ENCODE measurements at regions not wholly inside any gene's neighbourhood (a gene's known extent, or its start where the extent isn't known, plus 50 kb on each side); places are given as distances from the start of the nearest gene placed in this dataset.

DNA sequence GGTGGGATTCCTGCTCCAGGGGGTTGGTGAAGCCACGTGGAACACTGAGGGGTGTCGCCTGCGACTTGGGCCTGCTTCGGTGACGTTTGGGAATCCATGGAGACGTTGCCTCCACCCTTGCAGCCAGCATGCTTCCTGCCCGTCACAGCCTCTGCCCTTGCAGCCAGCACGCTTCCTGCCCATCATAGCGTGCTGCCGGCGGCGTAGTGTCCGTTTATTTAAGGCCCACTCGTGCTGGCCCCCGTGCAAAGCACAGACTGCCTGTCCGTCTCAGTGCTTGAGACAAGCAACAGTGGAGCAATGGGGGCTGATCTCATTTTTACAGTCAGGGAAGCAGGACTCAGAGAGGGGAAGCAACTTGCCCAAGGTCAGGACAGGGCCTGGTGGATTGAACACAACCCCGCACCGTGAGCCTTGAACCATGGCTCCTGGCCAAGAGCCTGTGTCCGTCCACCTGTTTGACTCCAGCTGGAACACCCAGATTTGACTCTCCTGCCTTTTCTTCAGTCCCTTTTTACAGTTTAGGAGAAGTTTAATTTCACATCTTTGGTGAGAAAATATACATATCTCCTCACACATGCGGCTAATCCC lies 149.6 kb downstream of the TEX29 start:
- no peak overlapping the region for H3K4me3 ChIP-seq (ENCODE audit: low read depth in 1 of 2, low read length in 2 of 2)
- no peaks in the 10 kb centered on the region for H3K4me1 ChIP-seq (ENCODE audit: control insufficient read depth in 1 of 2, insufficient read depth in 2 of 2, low read length in 2 of 2)
- H3K27me3 ChIP-seq (ENCODE audit: low read depth, low read length): no peaks in the 10 kb centered on the region
- no peaks in the 10 kb centered on the region for H3K9me3 ChIP-seq (ENCODE audit: control insufficient read depth in 1 of 2, low read length in 2 of 2)
- H3K27ac ChIP-seq (ENCODE audit: low read length): no peak overlapping the region
- no peaks in the 10 kb centered on the region for H3K36me3 ChIP-seq (ENCODE audit: control insufficient read depth in 1 of 2, insufficient read depth in 2 of 2, low read length in 2 of 2)

DNA sequence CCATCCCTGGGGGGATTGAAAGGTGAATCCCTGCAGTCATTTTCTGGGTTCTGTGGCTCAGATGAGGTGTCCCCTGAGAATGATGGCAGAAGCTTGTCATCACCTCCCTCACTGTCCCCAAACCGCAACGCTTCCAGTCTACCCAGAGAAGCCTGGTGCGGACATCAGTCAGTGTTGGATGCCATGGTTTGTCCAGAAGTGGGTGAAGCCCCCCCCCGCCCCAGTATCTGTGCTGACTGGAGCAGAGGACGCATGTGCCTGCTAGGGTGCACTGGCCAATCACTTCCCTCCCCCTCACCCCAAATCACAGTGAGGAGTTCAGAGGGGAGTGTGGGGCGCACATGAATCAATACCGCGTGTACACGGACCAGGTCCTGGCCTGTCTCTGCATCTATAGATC lies 150.5 kb downstream of the TEX29 start:
- no peaks in the 10 kb centered on the region for H3K27me3 ChIP-seq (ENCODE audit: low read depth, low read length)
- no peaks in the 10 kb centered on the region for H3K9me3 ChIP-seq (ENCODE audit: control insufficient read depth in 1 of 2, low read length in 2 of 2)
- H3K27ac ChIP-seq (ENCODE audit: low read length): no peak overlapping the region
- no peaks in the 10 kb centered on the region for H3K36me3 ChIP-seq (ENCODE audit: control insufficient read depth in 1 of 2, insufficient read depth in 2 of 2, low read length in 2 of 2)
- H3K4me1 ChIP-seq (ENCODE audit: control insufficient read depth in 1 of 2, insufficient read depth in 2 of 2, low read length in 2 of 2): no peaks in the 10 kb centered on the region
- H3K4me3 ChIP-seq (ENCODE audit: low read depth in 1 of 2, low read length in 2 of 2): no peak overlapping the region

DNA sequence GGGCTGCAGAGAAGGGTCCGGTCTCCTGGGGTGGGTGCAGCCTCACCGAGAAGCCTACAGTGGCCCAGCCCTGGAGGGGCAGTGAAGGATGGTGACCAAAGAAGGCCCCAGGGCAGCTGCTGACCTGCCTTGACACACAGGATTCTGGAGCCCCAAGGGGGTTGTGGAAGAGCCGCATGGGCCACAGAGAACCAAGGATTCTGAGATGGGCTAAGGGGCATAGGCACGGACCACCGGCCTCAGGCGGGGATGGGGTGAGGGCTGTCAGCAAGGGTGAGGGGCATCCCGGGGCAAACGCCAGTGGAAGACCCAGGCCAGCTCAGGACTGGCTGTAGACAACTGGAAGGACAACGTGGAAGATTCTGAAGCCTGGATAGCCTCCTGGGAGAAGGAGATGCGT lies 151.6 kb downstream of the TEX29 start:
- Histone ChIP-seq H3K9me3 (ENCODE audit: control insufficient read depth in 1 of 2, low read length in 2 of 2) (no peaks in the 10 kb centered on the region), H3K36me3 (ENCODE audit: control insufficient read depth in 1 of 2, insufficient read depth in 2 of 2, low read length in 2 of 2) (no peaks in the 10 kb centered on the region), H3K4me1 (ENCODE audit: control insufficient read depth in 1 of 2, insufficient read depth in 2 of 2, low read length in 2 of 2) (no peaks in the 10 kb centered on the region), H3K27ac (ENCODE audit: low read length) (no peak overlapping the region), H3K4me3 (ENCODE audit: low read depth in 1 of 2, low read length in 2 of 2) (no peak overlapping the region), H3K27me3 (ENCODE audit: low read depth, low read length) (no peaks in the 10 kb centered on the region)

DNA sequence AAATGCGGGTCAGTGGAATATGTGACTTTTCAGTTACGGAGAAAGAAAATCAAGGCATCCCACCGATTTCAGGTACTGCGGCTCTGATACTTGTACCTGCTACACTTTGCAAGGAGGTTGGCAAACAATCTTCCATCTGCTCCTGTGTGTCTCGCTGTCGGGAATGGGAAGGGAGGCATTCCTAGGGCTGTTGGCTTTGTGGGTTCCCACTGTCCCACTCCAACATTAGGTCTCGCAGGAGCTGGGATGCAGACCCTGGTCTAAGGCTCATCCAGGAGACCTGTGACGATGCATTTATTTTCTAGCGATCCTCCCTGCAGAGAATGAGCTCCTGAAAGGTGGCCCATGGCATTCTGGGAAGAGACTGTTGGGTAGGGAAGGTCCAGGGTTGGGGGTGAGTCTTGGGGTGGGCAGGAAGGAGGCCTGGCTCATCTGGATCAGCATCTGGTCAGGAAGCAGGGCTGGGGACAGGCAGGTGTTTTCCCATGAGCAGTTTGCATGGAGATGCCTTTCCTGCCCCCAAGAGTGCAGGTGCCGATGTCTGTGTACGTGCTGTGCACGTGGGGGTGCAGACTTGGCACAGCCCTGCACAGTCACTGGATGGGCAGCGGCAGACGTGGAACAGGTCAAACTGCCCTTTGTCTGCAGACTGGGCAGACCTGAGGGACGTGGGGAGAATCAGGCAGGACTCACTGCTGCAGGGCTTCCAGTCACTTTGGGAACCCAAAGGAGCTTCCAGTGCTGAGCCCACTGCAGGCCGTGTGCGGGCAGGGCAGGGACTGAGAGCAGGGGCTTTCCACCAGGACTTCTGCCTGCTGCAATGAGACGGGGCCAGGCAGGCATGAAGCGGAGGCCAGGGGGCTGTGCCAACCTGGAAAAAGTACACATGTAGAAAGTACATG lies 152.4 kb downstream of the TEX29 start:
- Histone ChIP-seq H3K4me3 (ENCODE audit: low read depth in 1 of 2, low read length in 2 of 2) (no peak overlapping the region), H3K4me1 (ENCODE audit: control insufficient read depth in 1 of 2, insufficient read depth in 2 of 2, low read length in 2 of 2) (no peaks in the 10 kb centered on the region), H3K27me3 (ENCODE audit: low read depth, low read length) (no peaks in the 10 kb centered on the region), H3K36me3 (ENCODE audit: control insufficient read depth in 1 of 2, insufficient read depth in 2 of 2, low read length in 2 of 2) (no peaks in the 10 kb centered on the region), H3K9me3 (ENCODE audit: control insufficient read depth in 1 of 2, low read length in 2 of 2) (no peaks in the 10 kb centered on the region), H3K27ac (ENCODE audit: low read length) (no peak overlapping the region)

DNA sequence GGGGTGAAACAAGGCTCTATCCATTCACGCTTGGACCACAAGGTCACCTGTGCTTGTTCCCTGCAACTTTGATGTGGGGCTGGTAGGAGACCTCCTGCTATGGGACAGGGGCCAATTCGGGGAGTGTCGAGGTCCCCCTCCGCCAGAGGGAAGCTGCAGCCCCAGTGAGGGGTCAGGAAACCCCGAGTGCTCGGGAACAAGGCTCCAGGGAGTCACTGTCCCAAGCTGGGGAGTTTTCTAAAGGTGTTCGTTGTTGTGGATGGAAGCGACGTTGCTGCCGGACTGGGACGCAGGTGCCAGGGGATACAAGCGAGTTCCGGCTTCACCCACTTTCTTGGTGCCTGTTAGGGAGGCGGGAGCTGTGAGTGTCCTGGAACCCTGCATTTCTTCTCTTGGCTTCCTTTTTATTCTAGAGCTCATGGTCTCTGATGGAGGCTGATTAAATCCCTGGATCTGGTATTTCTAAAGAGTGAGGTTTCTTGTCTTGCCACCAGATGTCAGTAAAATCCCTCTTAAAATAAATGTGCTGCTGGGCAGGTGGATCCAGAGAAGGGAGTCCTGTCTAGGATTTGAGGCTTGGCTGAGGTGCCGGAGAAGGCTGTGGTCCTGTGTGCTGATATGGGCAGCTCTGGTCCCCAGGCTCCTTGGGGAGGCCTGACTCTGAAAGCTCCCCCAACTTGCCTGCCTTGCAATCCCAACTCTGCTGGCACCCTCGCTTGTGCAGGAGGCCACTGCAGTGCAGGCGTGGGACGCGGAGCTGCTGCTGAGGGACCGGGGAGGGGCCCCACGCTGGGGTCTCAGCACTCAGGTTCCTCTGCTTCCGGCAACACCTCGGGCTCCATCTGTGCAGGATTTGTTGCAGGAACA lies 153.9 kb downstream of the TEX29 start:
- Histone ChIP-seq H3K9me3 (ENCODE audit: control insufficient read depth in 1 of 2, low read length in 2 of 2) (no peaks in the 10 kb centered on the region), H3K27me3 (ENCODE audit: low read depth, low read length) (no peaks in the 10 kb centered on the region), H3K36me3 (ENCODE audit: control insufficient read depth in 1 of 2, insufficient read depth in 2 of 2, low read length in 2 of 2) (no peaks in the 10 kb centered on the region), H3K4me3 (ENCODE audit: low read depth in 1 of 2, low read length in 2 of 2) (no peak overlapping the region), H3K4me1 (ENCODE audit: control insufficient read depth in 1 of 2, insufficient read depth in 2 of 2, low read length in 2 of 2) (no peaks in the 10 kb centered on the region), H3K27ac (ENCODE audit: low read length) (no peak overlapping the region)

DNA sequence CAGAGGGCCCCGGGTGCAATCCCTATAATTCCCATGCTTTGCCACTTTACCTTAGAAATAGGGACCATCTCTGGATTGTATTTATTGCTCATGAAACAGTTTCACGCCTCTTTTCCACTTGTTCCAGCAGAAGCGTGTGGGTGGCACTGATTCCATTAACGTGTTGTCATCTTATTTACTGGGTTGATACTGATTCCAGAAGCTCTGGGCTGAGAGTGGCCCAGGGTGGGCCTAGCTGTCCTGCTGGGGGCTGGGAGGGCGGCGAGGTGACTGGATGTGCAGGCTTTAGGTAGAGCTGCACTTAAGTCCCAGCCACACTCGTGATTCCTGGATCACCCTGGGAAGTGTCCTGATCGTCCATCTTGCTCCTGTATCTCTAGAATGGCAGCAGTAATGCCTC lies 155.0 kb downstream of the TEX29 start:
- Histone ChIP-seq H3K4me3 (ENCODE audit: low read depth in 1 of 2, low read length in 2 of 2) (no peak overlapping the region), H3K27ac (ENCODE audit: low read length) (no peak overlapping the region), H3K36me3 (ENCODE audit: control insufficient read depth in 1 of 2, insufficient read depth in 2 of 2, low read length in 2 of 2) (no peaks in the 10 kb centered on the region), H3K9me3 (ENCODE audit: control insufficient read depth in 1 of 2, low read length in 2 of 2) (no peaks in the 10 kb centered on the region), H3K4me1 (ENCODE audit: control insufficient read depth in 1 of 2, insufficient read depth in 2 of 2, low read length in 2 of 2) (no peaks in the 10 kb centered on the region), H3K27me3 (ENCODE audit: low read depth, low read length) (no peaks in the 10 kb centered on the region)

DNA sequence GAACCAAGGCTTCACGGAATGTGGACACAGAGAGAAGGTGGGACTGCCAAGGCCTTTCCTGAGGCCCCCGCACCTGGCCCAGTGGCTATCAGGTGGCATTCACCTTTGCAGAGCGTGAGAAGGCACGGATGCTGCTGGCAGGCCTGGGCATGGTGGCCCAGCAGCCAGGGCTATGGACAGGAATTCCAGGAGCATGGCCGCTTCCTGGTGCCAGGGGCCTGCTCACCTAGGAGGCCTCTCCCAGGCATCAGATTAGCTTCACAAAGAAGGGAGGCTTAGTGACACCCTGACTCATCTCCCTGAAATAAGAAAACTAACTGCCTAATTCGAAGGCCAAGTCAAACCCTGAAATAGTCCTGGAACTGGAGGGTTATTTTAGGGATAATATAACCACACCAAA lies 155.8 kb downstream of the TEX29 start:
- H3K27me3 ChIP-seq (ENCODE audit: low read depth, low read length): no peaks in the 10 kb centered on the region
- H3K36me3 ChIP-seq (ENCODE audit: control insufficient read depth in 1 of 2, insufficient read depth in 2 of 2, low read length in 2 of 2): no peaks in the 10 kb centered on the region
- H3K4me1 ChIP-seq (ENCODE audit: control insufficient read depth in 1 of 2, insufficient read depth in 2 of 2, low read length in 2 of 2): no peaks in the 10 kb centered on the region
- no peaks in the 10 kb centered on the region for H3K9me3 ChIP-seq (ENCODE audit: control insufficient read depth in 1 of 2, low read length in 2 of 2)
- H3K27ac ChIP-seq (ENCODE audit: low read length): no peak overlapping the region
- no peak overlapping the region for H3K4me3 ChIP-seq (ENCODE audit: low read depth in 1 of 2, low read length in 2 of 2)

DNA sequence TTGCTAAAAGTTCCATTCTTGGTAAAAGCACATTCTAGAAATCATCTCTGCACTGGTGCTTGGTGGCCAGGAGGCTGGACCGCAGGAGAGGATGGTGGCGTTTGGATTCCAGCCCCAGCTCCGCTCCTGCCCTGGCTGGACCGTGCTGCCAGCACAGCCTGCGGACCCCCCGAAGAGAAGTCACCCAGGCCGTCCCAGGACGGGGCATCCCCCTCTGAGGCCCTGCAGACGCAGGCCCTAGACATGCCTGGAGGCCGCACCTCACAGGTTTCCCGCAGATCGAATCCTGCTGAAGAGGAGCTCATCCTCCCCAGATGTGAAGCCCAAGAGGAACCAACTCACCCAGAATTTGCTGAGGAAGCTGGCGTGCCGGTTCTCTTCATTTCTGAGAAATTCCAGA lies 159.0 kb downstream of the TEX29 start:
- H3K36me3 ChIP-seq (ENCODE audit: control insufficient read depth in 1 of 2, insufficient read depth in 2 of 2, low read length in 2 of 2): no peaks in the 10 kb centered on the region
- no peak overlapping the region for H3K4me3 ChIP-seq (ENCODE audit: low read depth in 1 of 2, low read length in 2 of 2)
- H3K27ac ChIP-seq (ENCODE audit: low read length): no peak overlapping the region
- H3K9me3 ChIP-seq (ENCODE audit: control insufficient read depth in 1 of 2, low read length in 2 of 2): no peaks in the 10 kb centered on the region
- H3K4me1 ChIP-seq (ENCODE audit: control insufficient read depth in 1 of 2, insufficient read depth in 2 of 2, low read length in 2 of 2): no peaks in the 10 kb centered on the region
- H3K27me3 ChIP-seq (ENCODE audit: low read depth, low read length): no peaks in the 10 kb centered on the region

DNA sequence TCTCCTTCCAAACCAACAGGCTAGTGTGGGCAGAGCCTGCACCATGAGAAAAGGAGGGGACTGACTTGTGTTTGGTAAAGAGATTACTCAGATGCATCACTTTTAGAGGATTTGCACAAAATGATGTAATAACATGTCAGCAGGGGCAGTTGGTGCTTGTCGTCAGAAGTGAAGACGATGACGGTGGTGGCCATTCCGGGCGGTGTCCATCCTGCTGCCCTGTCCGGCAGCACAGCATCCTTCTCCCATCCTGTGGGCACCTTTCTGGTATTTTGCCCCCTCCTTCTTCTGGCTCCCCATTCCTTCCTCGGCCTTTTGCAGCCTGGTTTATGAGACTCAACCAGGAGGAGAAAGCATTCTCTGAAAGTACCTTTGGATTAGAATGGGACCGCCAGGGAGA lies 160.1 kb downstream of the TEX29 start:
- Histone ChIP-seq H3K27me3 (ENCODE audit: low read depth, low read length) (no peaks in the 10 kb centered on the region), H3K4me1 (ENCODE audit: control insufficient read depth in 1 of 2, insufficient read depth in 2 of 2, low read length in 2 of 2) (no peaks in the 10 kb centered on the region), H3K9me3 (ENCODE audit: control insufficient read depth in 1 of 2, low read length in 2 of 2) (no peaks in the 10 kb centered on the region), H3K36me3 (ENCODE audit: control insufficient read depth in 1 of 2, insufficient read depth in 2 of 2, low read length in 2 of 2) (no peaks in the 10 kb centered on the region), H3K27ac (ENCODE audit: low read length) (no peak overlapping the region), H3K4me3 (ENCODE audit: low read depth in 1 of 2, low read length in 2 of 2) (no peak overlapping the region)

DNA sequence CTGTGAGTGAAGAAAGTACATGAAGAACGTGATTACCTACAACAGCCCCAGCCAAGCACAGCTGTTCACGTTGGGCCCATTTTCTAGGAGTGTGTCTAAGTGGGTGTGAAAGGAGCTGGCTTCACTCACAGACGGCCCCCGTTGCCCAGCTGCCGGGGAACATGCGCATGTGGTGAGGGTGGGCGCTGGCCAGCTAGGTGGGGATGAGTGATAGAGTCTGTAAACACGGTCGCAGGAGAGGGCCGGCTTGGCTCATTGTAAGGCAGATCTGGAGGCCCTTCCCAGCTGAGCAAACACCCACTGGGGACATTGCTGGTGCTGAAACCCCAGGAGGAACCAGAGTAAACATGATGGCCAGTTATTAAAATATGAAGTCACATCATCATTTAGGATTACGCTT lies 160.5 kb downstream of the TEX29 start:
- Histone ChIP-seq H3K4me3 (ENCODE audit: low read depth in 1 of 2, low read length in 2 of 2) (no peak overlapping the region), H3K36me3 (ENCODE audit: control insufficient read depth in 1 of 2, insufficient read depth in 2 of 2, low read length in 2 of 2) (no peaks in the 10 kb centered on the region), H3K27me3 (ENCODE audit: low read depth, low read length) (no peaks in the 10 kb centered on the region), H3K9me3 (ENCODE audit: control insufficient read depth in 1 of 2, low read length in 2 of 2) (peaks cover 0 to 3% of the 10 kb centered on the region in 2 donors), H3K4me1 (ENCODE audit: control insufficient read depth in 1 of 2, insufficient read depth in 2 of 2, low read length in 2 of 2) (no peaks in the 10 kb centered on the region), H3K27ac (ENCODE audit: low read length) (no peak overlapping the region)

DNA sequence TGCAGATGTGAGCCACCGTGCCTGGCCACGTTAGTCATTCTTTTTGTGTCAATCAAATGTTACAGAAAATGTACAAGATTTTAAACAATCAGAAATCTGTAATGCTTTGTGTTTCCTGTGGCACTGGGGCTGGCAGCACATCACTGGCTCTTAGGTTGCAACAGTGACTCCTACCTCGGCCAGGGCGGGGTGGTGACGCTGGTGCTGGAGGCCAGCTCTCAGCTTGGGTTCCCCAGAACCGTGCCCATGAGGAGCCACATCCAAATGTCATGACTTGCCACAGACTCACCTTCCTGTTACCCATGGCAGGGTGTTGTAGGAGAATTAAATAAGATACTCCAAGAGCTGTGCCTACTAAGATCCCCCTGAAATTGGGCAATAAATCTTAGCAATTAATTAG lies 161.7 kb downstream of the TEX29 start:
- Histone ChIP-seq H3K4me3 (ENCODE audit: low read depth in 1 of 2, low read length in 2 of 2) (no peak overlapping the region), H3K27ac (ENCODE audit: low read length) (no peak overlapping the region), H3K36me3 (ENCODE audit: control insufficient read depth in 1 of 2, insufficient read depth in 2 of 2, low read length in 2 of 2) (no peaks in the 10 kb centered on the region), H3K9me3 (ENCODE audit: control insufficient read depth in 1 of 2, low read length in 2 of 2) (peaks cover 0 to 12% of the 10 kb centered on the region in 2 donors), H3K4me1 (ENCODE audit: control insufficient read depth in 1 of 2, insufficient read depth in 2 of 2, low read length in 2 of 2) (no peaks in the 10 kb centered on the region), H3K27me3 (ENCODE audit: low read depth, low read length) (no peaks in the 10 kb centered on the region)

Data from muscle layer of duodenum (tissue), 2 donors.